HCT116 (cell line): ENCODE measurements at regions not wholly inside any gene's neighbourhood (a gene's known extent, or its start where the extent isn't known, plus 50 kb on each side); places are given as distances from the start of the nearest gene placed in this dataset.

Experiments
- ATAC-seq: fragments of 200-7000 bp; cut with Tn5 transposase; 2 replicates; pipeline ENCODE4 v1.9.1; 2020; ENCODE audit warnings: mild to moderate bottlenecking, moderate library complexity
- BruUV-seq: library from RNA; stranded (reverse); fragments of 400-500 nt; replicated peaks from 2 replicates; lab custom pipeline; 2021; lab: Mats Ljungman, UMichigan
- CTCF ChIA-PET: fragments of 300-600 bp; sonication (Branson Sonifier 250); formaldehyde crosslinking; loops from one replicate; lab custom pipeline; 2021; ENCODE audit warnings: antibody characterized with exemption; lab: Charles Lee
- POLR2A ChIA-PET: fragments of 300-600, 350-600 bp; sonication (Branson Sonifier 250); formaldehyde crosslinking; loops from one replicate; lab custom pipeline; 2021; ENCODE audit warnings: antibody characterized with exemption; lab: Charles Lee
- RAD21 ChIA-PET, 2 experiments: fragments of 300-600 bp; sonication (Branson Sonifier 250); formaldehyde crosslinking; loops; one replicate each; lab custom pipeline; 2023; ENCODE audit warnings: low total read pairs in 2 of 2; ENCODE audit not compliant: uncharacterized antibody in 2 of 2, unreplicated experiment in 2 of 2, low non-redundant PET in 1 of 2; lab: Charles Lee
- DNase-seq: peaks from one replicate; pipeline ENCODE4 v3.0.0-alpha.2; 2010; ENCODE audit warnings: low read depth, low spot score
- H2AFZ ChIP-seq: fragments of 200-600 bp; shearing (Covaris generic), sonication (generic); 2 replicates; pipeline ENCODE4 v1.6.1; 2017; ENCODE audit warnings: low read depth, mixed run types, mixed read lengths, antibody characterized with exemption, low read length; ENCODE audit not compliant: poor library complexity, severe bottlenecking
- H3K27ac ChIP-seq: 2 replicates; pipeline ENCODE4 v1.5.1; 2012; ENCODE audit warnings: low read depth, low read length
- H3K27me3 ChIP-seq: fragments of 200-600 bp; sonication (generic); 2 replicates; pipeline ENCODE4 v1.6.1; 2016; ENCODE audit warnings: mixed run types, low read length, mixed read lengths; ENCODE audit not compliant: insufficient read depth
- H3K36me3 ChIP-seq, 2 experiments: fragments of 200-500 bp in 1 of 2; fragments of 200-600 bp in 1 of 2; sonication (Bioruptor generic) in 1 of 2; sonication (generic) in 1 of 2; 2 replicates each; pipeline versions ENCODE4 v1.5.1 to v1.6.1; 2014 to 2016; ENCODE audit warnings: low read length in 2 of 2, inconsistent platforms in 1 of 2, mixed read lengths in 1 of 2, mixed run types in 1 of 2; ENCODE audit not compliant: insufficient read depth in 2 of 2, control insufficient read depth in 1 of 2
- H3K4me1 ChIP-seq, 2 experiments: fragments of 200-600 bp in 1 of 2; sonication (generic) in 1 of 2; 2 replicates each; pipeline versions ENCODE4 v1.5.1 to v1.6.1; 2012 to 2017; ENCODE audit warnings: low read length in 2 of 2, inconsistent platforms in 1 of 2, mild to moderate bottlenecking in 1 of 2, mixed read lengths in 1 of 2, mixed run types in 1 of 2, moderate library complexity in 1 of 2; ENCODE audit not compliant: insufficient read depth in 2 of 2, control insufficient read depth in 1 of 2
- H3K4me2 ChIP-seq: fragments of 200-600 bp; sonication (generic); 2 replicates; pipeline ENCODE4 v1.6.1; 2017; ENCODE audit warnings: mixed run types, low read length, mixed read lengths
- H3K4me3 ChIP-seq, 2 experiments: fragments of 200-600 bp in 1 of 2; sonication (generic) in 1 of 2; replicated peaks in 1 of 2; 2 replicates each; pipeline ENCODE4 v1.5.1; 2011 to 2016; ENCODE audit warnings: low read length in 2 of 2, control low read depth in 1 of 2, low read depth in 1 of 2, mild to moderate bottlenecking in 1 of 2, mixed read lengths in 1 of 2, mixed run types in 1 of 2
- H3K79me2 ChIP-seq: fragments of 200-600 bp; sonication (generic); 2 replicates; pipeline ENCODE4 v1.6.1; 2017; ENCODE audit warnings: mild to moderate bottlenecking, mixed run types, low read length, moderate library complexity, mixed read lengths; ENCODE audit not compliant: insufficient read depth
- H3K9ac ChIP-seq: fragments of 200-600 bp; sonication (generic); 2 replicates; pipeline ENCODE4 v1.6.1; 2016; ENCODE audit warnings: low read length, mixed read lengths
- H3K9me2 ChIP-seq: fragments of 200-600 bp; sonication (generic), shearing (Covaris generic); 2 replicates; pipeline ENCODE4 v1.6.1; 2017; ENCODE audit warnings: mixed run types, mild to moderate bottlenecking, moderate library complexity; ENCODE audit not compliant: insufficient read depth
- H3K9me3 ChIP-seq, 2 experiments: fragments of 200-500 bp in 1 of 2; fragments of 200-600 bp in 1 of 2; sonication (Bioruptor generic) in 1 of 2; sonication (generic) in 1 of 2; 2 replicates each; pipeline ENCODE4 v1.6.1; 2014 to 2017; ENCODE audit warnings: low read length in 2 of 2, mixed read lengths in 2 of 2, inconsistent platforms in 1 of 2, low read depth in 1 of 2, mild to moderate bottlenecking in 1 of 2, mixed run types in 1 of 2, moderate library complexity in 1 of 2; ENCODE audit not compliant: control insufficient read depth in 1 of 2, insufficient read depth in 1 of 2
- H4K20me1 ChIP-seq: fragments of 200-600 bp; sonication (generic), shearing (Covaris generic); 2 replicates; pipeline ENCODE4 v1.6.1; 2017; ENCODE audit warnings: mixed run types, mild to moderate bottlenecking, moderate library complexity; ENCODE audit not compliant: insufficient read depth
- CBX3 ChIP-seq: IDR thresholded peaks from 2 replicates; pipeline ENCODE4 v1.6.1; 2012; ENCODE audit warnings: low read depth
- EGR1 ChIP-seq: IDR thresholded peaks from 2 replicates; pipeline ENCODE4 v1.6.1; 2012; ENCODE audit warnings: low read depth
- ELF1 ChIP-seq: IDR thresholded peaks from 2 replicates; pipeline ENCODE4 v1.6.1; 2012; ENCODE audit warnings: low read depth, borderline replicate concordance
- EZH2phosphoT487 ChIP-seq: fragments of 200-600 bp; IDR thresholded peaks from 2 replicates; pipeline ENCODE4 v1.6.1; 2018; ENCODE audit warnings: antibody characterized with exemption, borderline replicate concordance
- FOSL1 ChIP-seq: IDR thresholded peaks from 2 replicates; pipeline ENCODE4 v1.6.1; 2012; ENCODE audit warnings: low read depth
- MAX ChIP-seq: IDR thresholded peaks from 2 replicates; pipeline ENCODE4 v1.6.1; 2012
- POLR2A ChIP-seq: IDR thresholded peaks from 2 replicates; pipeline ENCODE4 v1.7.0; 2011; ENCODE audit warnings: borderline replicate concordance; ENCODE audit not compliant: insufficient read depth, insufficient read length; ENCODE audit errors: extremely low read depth
- RAD21 ChIP-seq: IDR thresholded peaks from 2 replicates; pipeline ENCODE4 v1.6.1; 2012; ENCODE audit warnings: low read depth, mild to moderate bottlenecking
- SIN3A ChIP-seq: IDR thresholded peaks from 2 replicates; pipeline ENCODE4 v1.6.1; 2012; ENCODE audit warnings: low read depth
- SP1 ChIP-seq: IDR thresholded peaks from 2 replicates; pipeline ENCODE4 v1.6.1; 2012; ENCODE audit warnings: low read depth
- ZBTB33 ChIP-seq: IDR thresholded peaks from 2 replicates; pipeline ENCODE4 v1.6.1; 2011; ENCODE audit warnings: mild to moderate bottlenecking, low read length, moderate library complexity; ENCODE audit not compliant: insufficient replicate concordance; ENCODE audit errors: extremely low read depth
- ZFX ChIP-seq: fragments of 450-650 bp; IDR thresholded peaks from 2 replicates; pipeline ENCODE4 v1.6.1; 2017
- ZNF274 ChIP-seq: fragments of 200-500 bp; sonication (Bioruptor generic); IDR thresholded peaks from 2 replicates; pipeline ENCODE4 v1.6.1; 2014; ENCODE audit warnings: mild to moderate bottlenecking, low read depth, low read length, inconsistent platforms
- intact Hi-C: fragments of 100-400 bp; cut with micrococcal nuclease; formaldehyde crosslinking; loops from 2 replicates; pipeline ENCODE4 v1.10.0; 2022
- TF ChIP-seq, protein P1 (sequence below): IDR thresholded peaks from 2 replicates; pipeline ENCODE4 v1.6.1; 2012; ENCODE audit warnings: low read depth

GRCh38 chr6:72534236-72534635 lies 87.6 kb upstream of the KCNQ5 start:
- no peaks in the 10 kb centered on the region for H3K9me2 ChIP-seq
- H3K79me2 ChIP-seq, result no peaks in the 10 kb centered on the region
- POLR2A ChIA-PET, result no interaction called here
- no peak for ATAC-seq
- no peak overlapping the region for H3K27ac ChIP-seq
- DNase-seq, result no peak
- H3K9ac ChIP-seq, result no peak overlapping the region
- RAD21 ChIA-PET, result no interaction called here
- H2AFZ ChIP-seq, result no peak overlapping the region
- H3K4me3 ChIP-seq, result no peak overlapping the region
- TF ChIP-seq EGR1 (no peak), SIN3A (no peak), EZH2phosphoT487 (no peak), ZNF274 (no peak), CBX3 (no peak), RAD21 (no peak), SP1 (no peak), ELF1 (no peak), POLR2A (no peak), ZBTB33 (no peak), FOSL1 (no peak), MAX (no peak), ZFX (no peak)
- TF ChIP-seq, protein P1, sequence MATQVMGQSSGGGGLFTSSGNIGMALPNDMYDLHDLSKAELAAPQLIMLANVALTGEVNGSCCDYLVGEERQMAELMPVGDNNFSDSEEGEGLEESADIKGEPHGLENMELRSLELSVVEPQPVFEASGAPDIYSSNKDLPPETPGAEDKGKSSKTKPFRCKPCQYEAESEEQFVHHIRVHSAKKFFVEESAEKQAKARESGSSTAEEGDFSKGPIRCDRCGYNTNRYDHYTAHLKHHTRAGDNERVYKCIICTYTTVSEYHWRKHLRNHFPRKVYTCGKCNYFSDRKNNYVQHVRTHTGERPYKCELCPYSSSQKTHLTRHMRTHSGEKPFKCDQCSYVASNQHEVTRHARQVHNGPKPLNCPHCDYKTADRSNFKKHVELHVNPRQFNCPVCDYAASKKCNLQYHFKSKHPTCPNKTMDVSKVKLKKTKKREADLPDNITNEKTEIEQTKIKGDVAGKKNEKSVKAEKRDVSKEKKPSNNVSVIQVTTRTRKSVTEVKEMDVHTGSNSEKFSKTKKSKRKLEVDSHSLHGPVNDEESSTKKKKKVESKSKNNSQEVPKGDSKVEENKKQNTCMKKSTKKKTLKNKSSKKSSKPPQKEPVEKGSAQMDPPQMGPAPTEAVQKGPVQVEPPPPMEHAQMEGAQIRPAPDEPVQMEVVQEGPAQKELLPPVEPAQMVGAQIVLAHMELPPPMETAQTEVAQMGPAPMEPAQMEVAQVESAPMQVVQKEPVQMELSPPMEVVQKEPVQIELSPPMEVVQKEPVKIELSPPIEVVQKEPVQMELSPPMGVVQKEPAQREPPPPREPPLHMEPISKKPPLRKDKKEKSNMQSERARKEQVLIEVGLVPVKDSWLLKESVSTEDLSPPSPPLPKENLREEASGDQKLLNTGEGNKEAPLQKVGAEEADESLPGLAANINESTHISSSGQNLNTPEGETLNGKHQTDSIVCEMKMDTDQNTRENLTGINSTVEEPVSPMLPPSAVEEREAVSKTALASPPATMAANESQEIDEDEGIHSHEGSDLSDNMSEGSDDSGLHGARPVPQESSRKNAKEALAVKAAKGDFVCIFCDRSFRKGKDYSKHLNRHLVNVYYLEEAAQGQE, result no peak
- H3K4me2 ChIP-seq, result no peak overlapping the region
- intact Hi-C loops, result no loop called here
- no peaks in the 10 kb centered on the region for H4K20me1 ChIP-seq
- no peaks in the 10 kb centered on the region for H3K9me3 ChIP-seq
- no TSS peak for BruUV-seq
- no peaks in the 10 kb centered on the region for H3K36me3 ChIP-seq
- CTCF ChIA-PET, result no interaction called here
- H3K4me1 ChIP-seq, result no peaks in the 10 kb centered on the region
- no peaks in the 10 kb centered on the region; the same call in 1 of the 2 replicates for H3K27me3 ChIP-seq
